ENCODE measurements at regions not wholly inside any gene's neighbourhood (a gene's known extent, or its start where the extent isn't known, plus 50 kb on each side); places are given as distances from the start of the nearest gene placed in this dataset.

DNA sequence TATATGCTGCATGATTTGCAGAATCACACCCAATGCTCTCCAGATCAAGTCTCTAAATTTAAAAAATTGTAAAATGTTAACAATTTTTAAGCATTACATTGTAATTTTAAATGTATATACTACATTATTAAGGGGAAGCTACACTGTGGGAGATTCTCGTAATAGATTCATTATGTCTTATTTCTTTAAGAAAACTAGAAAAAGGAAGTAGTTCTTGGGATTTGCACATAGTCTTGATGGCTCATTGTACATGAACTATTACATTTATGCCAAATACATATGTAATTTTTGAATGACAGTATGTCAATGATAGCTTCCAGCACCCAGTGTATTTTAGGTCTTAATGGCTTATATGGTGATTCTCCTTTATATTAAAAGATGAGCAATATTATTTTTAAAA, 250.3 kb downstream of the PTPRC start:
- Histone ChIP-seq H3K4me2 (ENCODE audit: low read length) (no peak overlapping the region), H2BK12ac (ENCODE audit: low read length) (no peak overlapping the region), H3K27ac (ENCODE audit: low read depth, low read length) (no peak overlapping the region), H4K12ac (ENCODE audit: low read depth, low read length) (no peak overlapping the region), H3K23ac (ENCODE audit: low read length) (no peak overlapping the region), H2AK5ac (ENCODE audit: low read length) (no peak overlapping the region), H3K4ac (ENCODE audit: low read depth, low read length) (no peak overlapping the region), H3K79me1 (ENCODE audit: low read length) (no peaks in the 10 kb centered on the region), H2BK5ac (ENCODE audit: low read depth, low read length, poor library complexity) (no peak overlapping the region), H3K14ac (ENCODE audit: low read length) (no peak overlapping the region), H4K91ac (ENCODE audit: low read depth, low read length) (no peak overlapping the region), H3K9me3 (ENCODE audit: insufficient read depth, low read depth, low read length) (no peaks in the 10 kb centered on the region), H3K18ac (ENCODE audit: low read length) (no peak overlapping the region), H3K79me2 (ENCODE audit: control insufficient read depth, insufficient read depth, low read length, poor library complexity) (no peaks in the 10 kb centered on the region), H2AFZ (ENCODE audit: insufficient read depth, low read length, poor library complexity) (no peak overlapping the region), H3K27me3 (ENCODE audit: insufficient read depth, low read length) (no peaks in the 10 kb centered on the region), H3K4me1 (ENCODE audit: control insufficient read depth in 1 of 2, insufficient read depth in 2 of 2, low read length in 2 of 2) (peaks cover 0 to 1% of the 10 kb centered on the region in 2 experiments), H3K4me3 (ENCODE audit: low read depth, low read length) (no peak overlapping the region), H3K36me3 (ENCODE audit: control insufficient read depth in 1 of 2, insufficient read depth in 2 of 2, low read length in 2 of 2) (no peaks in the 10 kb centered on the region), H3K9ac (ENCODE audit: low read length) (no peak overlapping the region), H2BK120ac (ENCODE audit: insufficient read depth, low read length, poor library complexity) (no peak overlapping the region), H4K8ac (ENCODE audit: low read depth, low read length) (no peak overlapping the region)
- no CpG with 5 or more reads among the region's 1 CpG for WGBS (ENCODE audit: extremely low coverage, insufficient coverage, insufficient read length)
- no peak for DNase-seq

DNA sequence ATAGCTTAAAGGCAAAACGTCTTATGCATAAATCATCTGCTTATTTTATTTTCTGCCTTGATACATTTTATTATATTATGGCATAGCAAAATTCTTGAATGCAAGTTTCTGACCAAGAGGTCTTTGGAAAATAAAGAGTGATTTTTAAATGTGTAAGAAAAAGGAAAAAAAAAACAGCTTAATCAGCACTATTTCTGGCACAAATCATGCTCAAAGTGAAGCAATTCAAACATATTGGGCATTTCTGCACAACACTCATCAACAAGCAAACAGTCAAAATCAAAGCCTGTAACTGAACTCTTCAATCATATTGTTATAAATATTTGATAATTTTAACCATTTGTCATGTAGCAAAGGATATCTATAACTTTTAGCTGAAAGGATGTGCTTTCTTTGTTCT, 250.9 kb downstream of the PTPRC start:
- H3K9ac ChIP-seq (ENCODE audit: low read length), result no peak overlapping the region
- no peak overlapping the region for H3K23ac ChIP-seq (ENCODE audit: low read length)
- no peak overlapping the region for H4K8ac ChIP-seq (ENCODE audit: low read depth, low read length)
- no peak overlapping the region for H3K4ac ChIP-seq (ENCODE audit: low read depth, low read length)
- H3K14ac ChIP-seq (ENCODE audit: low read length), result no peak overlapping the region
- no peaks in the 10 kb centered on the region for H3K9me3 ChIP-seq (ENCODE audit: insufficient read depth, low read depth, low read length)
- H2BK120ac ChIP-seq (ENCODE audit: insufficient read depth, low read length, poor library complexity), result no peak overlapping the region
- H2AFZ ChIP-seq (ENCODE audit: insufficient read depth, low read length, poor library complexity), result no peak overlapping the region
- peaks cover 0 to 2% of the 10 kb centered on the region in 2 experiments for H3K4me1 ChIP-seq (ENCODE audit: control insufficient read depth in 1 of 2, insufficient read depth in 2 of 2, low read length in 2 of 2)
- no peak overlapping the region for H3K4me3 ChIP-seq (ENCODE audit: low read depth, low read length)
- H3K36me3 ChIP-seq (ENCODE audit: control insufficient read depth in 1 of 2, insufficient read depth in 2 of 2, low read length in 2 of 2), result no peaks in the 10 kb centered on the region
- no peak overlapping the region for H3K18ac ChIP-seq (ENCODE audit: low read length)
- no peak overlapping the region for H4K91ac ChIP-seq (ENCODE audit: low read depth, low read length)
- H3K4me2 ChIP-seq (ENCODE audit: low read length), result no peak overlapping the region
- H2BK12ac ChIP-seq (ENCODE audit: low read length), result no peak overlapping the region
- H2AK5ac ChIP-seq (ENCODE audit: low read length), result no peak overlapping the region
- no peaks in the 10 kb centered on the region for H3K79me1 ChIP-seq (ENCODE audit: low read length)
- H4K12ac ChIP-seq (ENCODE audit: low read depth, low read length), result no peak overlapping the region
- H3K79me2 ChIP-seq (ENCODE audit: control insufficient read depth, insufficient read depth, low read length, poor library complexity), result no peaks in the 10 kb centered on the region
- no peak for DNase-seq
- no CpG with 5 or more reads among the region's 1 CpG for WGBS (ENCODE audit: extremely low coverage, insufficient coverage, insufficient read length)
- H2BK5ac ChIP-seq (ENCODE audit: low read depth, low read length, poor library complexity), result no peak overlapping the region
- H3K27me3 ChIP-seq (ENCODE audit: insufficient read depth, low read length), result no peaks in the 10 kb centered on the region
- no peak overlapping the region for H3K27ac ChIP-seq (ENCODE audit: low read depth, low read length)

DNA sequence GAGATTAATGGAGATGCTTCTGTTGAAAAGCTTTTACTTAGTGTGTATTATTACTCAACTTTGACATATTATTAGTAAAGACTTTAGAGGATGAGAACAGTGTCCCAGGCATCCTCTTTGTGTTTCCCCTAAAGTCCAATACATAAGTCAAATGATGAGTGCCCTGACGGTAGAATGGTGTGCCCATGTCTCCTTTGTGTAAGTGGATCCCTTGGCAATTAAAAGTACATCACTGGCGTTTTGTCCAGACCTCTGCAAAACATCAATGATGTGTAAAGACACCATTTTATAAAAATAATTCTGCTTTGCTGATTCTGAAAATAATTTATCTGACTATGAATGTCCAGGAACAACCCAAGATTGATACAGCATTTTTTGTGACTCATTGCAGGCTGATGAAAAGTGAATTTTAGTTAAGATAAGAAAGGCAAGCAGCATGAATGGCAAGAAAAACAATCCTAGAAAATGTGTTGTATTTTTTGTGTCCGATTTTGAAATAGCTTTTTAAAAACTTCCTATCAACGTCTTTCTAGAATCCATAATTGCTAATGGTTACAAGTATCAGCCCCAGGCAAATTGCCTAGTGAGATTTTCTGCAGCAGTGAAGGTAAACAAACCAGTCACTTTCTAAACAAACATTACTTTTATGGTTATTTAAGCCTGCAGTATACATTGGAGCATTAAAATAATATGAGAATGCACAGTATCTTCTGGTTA, 251.5 kb downstream of the PTPRC start:
- Histone ChIP-seq H4K91ac (ENCODE audit: low read depth, low read length) (no peak overlapping the region), H2AFZ (ENCODE audit: insufficient read depth, low read length, poor library complexity) (no peak overlapping the region), H4K8ac (ENCODE audit: low read depth, low read length) (no peak overlapping the region), H3K23ac (ENCODE audit: low read length) (no peak overlapping the region), H2BK5ac (ENCODE audit: low read depth, low read length, poor library complexity) (no peak overlapping the region), H3K9me3 (ENCODE audit: insufficient read depth, low read depth, low read length) (no peaks in the 10 kb centered on the region), H3K14ac (ENCODE audit: low read length) (no peak overlapping the region), H3K4me2 (ENCODE audit: low read length) (no peak overlapping the region), H3K27ac (ENCODE audit: low read depth, low read length) (no peak overlapping the region), H2BK12ac (ENCODE audit: low read length) (no peak overlapping the region), H3K4me1 (ENCODE audit: control insufficient read depth in 1 of 2, insufficient read depth in 2 of 2, low read length in 2 of 2) (peaks cover 0 to 2% of the 10 kb centered on the region in 2 experiments), H3K4me3 (ENCODE audit: low read depth, low read length) (no peak overlapping the region), H3K18ac (ENCODE audit: low read length) (no peak overlapping the region), H3K36me3 (ENCODE audit: control insufficient read depth in 1 of 2, insufficient read depth in 2 of 2, low read length in 2 of 2) (no peaks in the 10 kb centered on the region), H2BK120ac (ENCODE audit: insufficient read depth, low read length, poor library complexity) (no peak overlapping the region), H3K27me3 (ENCODE audit: insufficient read depth, low read length) (no peaks in the 10 kb centered on the region), H3K79me1 (ENCODE audit: low read length) (no peaks in the 10 kb centered on the region), H4K12ac (ENCODE audit: low read depth, low read length) (no peak overlapping the region), H2AK5ac (ENCODE audit: low read length) (no peak overlapping the region), H3K4ac (ENCODE audit: low read depth, low read length) (no peak overlapping the region), H3K79me2 (ENCODE audit: control insufficient read depth, insufficient read depth, low read length, poor library complexity) (no peaks in the 10 kb centered on the region), H3K9ac (ENCODE audit: low read length) (no peak overlapping the region)
- peak; percentile 26 to 86 for DNase-seq
- WGBS (ENCODE audit: extremely low coverage, insufficient coverage, insufficient read length), result no CpG with 5 or more reads among the region's 4 CpGs

DNA sequence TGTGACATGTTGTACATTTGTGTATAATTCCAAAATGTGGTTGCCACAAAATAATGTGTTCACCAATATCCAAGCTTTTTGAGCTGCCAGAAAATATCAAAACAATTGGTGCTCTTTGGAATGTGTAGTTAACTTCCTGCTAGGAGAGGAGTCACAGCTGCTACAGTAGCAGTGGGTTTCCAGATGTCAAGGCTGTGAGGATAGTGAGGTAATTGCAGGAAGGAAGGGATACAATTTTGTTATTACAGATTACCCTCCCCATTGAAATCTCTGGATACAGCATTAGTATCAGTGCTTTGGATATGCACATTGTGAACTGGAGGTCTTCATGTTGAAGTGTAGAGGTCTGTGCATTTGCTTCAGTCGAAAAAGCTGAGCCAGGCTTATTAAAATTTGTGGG, 253.2 kb downstream of the PTPRC start:
- WGBS (ENCODE audit: extremely low coverage, insufficient coverage, insufficient read length), result no CpG with 5 or more reads among the region's 1 CpG
- no peak for DNase-seq

More for the DNA sequence above, 253.2 kb downstream of the PTPRC start:
- no peak overlapping the region for H2BK120ac ChIP-seq (ENCODE audit: insufficient read depth, low read length, poor library complexity)
- no peak overlapping the region for H2BK12ac ChIP-seq (ENCODE audit: low read length)
- H3K4me2 ChIP-seq (ENCODE audit: low read length), result no peak overlapping the region
- H3K27me3 ChIP-seq (ENCODE audit: insufficient read depth, low read length), result no peaks in the 10 kb centered on the region
- H3K79me1 ChIP-seq (ENCODE audit: low read length), result no peaks in the 10 kb centered on the region
- H3K4me1 ChIP-seq (ENCODE audit: control insufficient read depth in 1 of 2, insufficient read depth in 2 of 2, low read length in 2 of 2), result peaks cover 0 to 2% of the 10 kb centered on the region in 2 experiments
- no peak overlapping the region for H2BK5ac ChIP-seq (ENCODE audit: low read depth, low read length, poor library complexity)
- H2AFZ ChIP-seq (ENCODE audit: insufficient read depth, low read length, poor library complexity), result no peak overlapping the region
- H3K27ac ChIP-seq (ENCODE audit: low read depth, low read length), result no peak overlapping the region
- no peak overlapping the region for H4K91ac ChIP-seq (ENCODE audit: low read depth, low read length)
- H4K12ac ChIP-seq (ENCODE audit: low read depth, low read length), result no peak overlapping the region
- no peaks in the 10 kb centered on the region for H3K79me2 ChIP-seq (ENCODE audit: control insufficient read depth, insufficient read depth, low read length, poor library complexity)
- H2AK5ac ChIP-seq (ENCODE audit: low read length), result no peak overlapping the region
- H3K36me3 ChIP-seq (ENCODE audit: control insufficient read depth in 1 of 2, insufficient read depth in 2 of 2, low read length in 2 of 2), result no peaks in the 10 kb centered on the region
- no peak overlapping the region for H3K4ac ChIP-seq (ENCODE audit: low read depth, low read length)
- no peak overlapping the region for H3K18ac ChIP-seq (ENCODE audit: low read length)
- H3K4me3 ChIP-seq (ENCODE audit: low read depth, low read length), result no peak overlapping the region
- H3K9me3 ChIP-seq (ENCODE audit: insufficient read depth, low read depth, low read length), result no peaks in the 10 kb centered on the region
- no peak overlapping the region for H3K23ac ChIP-seq (ENCODE audit: low read length)
- no peak overlapping the region for H4K8ac ChIP-seq (ENCODE audit: low read depth, low read length)
- H3K14ac ChIP-seq (ENCODE audit: low read length), result no peak overlapping the region
- no peak overlapping the region for H3K9ac ChIP-seq (ENCODE audit: low read length)

All from trophoblast cell (in vitro differentiated cells and primary cell).